Kidney (tissue), 13 donors: ENCODE measurements at regions not wholly inside any gene's neighbourhood (a gene's known extent, or its start where the extent isn't known, plus 50 kb on each side); places are given as distances from the start of the nearest gene placed in this dataset.

Experiments
- DNase-seq, 5 donors: peaks; one replicate each; pipeline ENCODE4 v3.0.0-alpha.2; 2013 to 2020
- FAIRE-seq: peaks from 2 replicates; lab custom pipeline; 2012; peaks lifted over from hg19 to GRCh38; lab: Jason Lieb, UNC
- H3K27ac ChIP-seq, 2 donors: one replicate each; pipeline ENCODE4 v1.7.0; 2013; ENCODE audit warnings: low read depth in 2 of 2, low read length in 2 of 2, inconsistent platforms in 1 of 2
- H3K27me3 ChIP-seq: one replicate; pipeline ENCODE4 v1.7.1; 2013; ENCODE audit warnings: low read length, inconsistent platforms; ENCODE audit not compliant: control insufficient read depth, insufficient read depth
- H3K36me3 ChIP-seq, 3 donors: one replicate each; pipeline versions ENCODE4 v1.7.0 to v1.7.1; 2013; ENCODE audit warnings: low read length in 3 of 3, control low read depth in 1 of 3, inconsistent platforms in 1 of 3; ENCODE audit not compliant: insufficient read depth in 3 of 3, control insufficient read depth in 2 of 3
- H3K4me1 ChIP-seq, 3 donors: one replicate each; pipeline versions ENCODE4 v1.7.0 to v1.7.1; 2013; ENCODE audit warnings: low read length in 3 of 3, inconsistent platforms in 1 of 3, low read depth in 1 of 3; ENCODE audit not compliant: control insufficient read depth in 2 of 3, insufficient read depth in 2 of 3
- H3K4me3 ChIP-seq, 3 donors: one replicate each; pipeline versions ENCODE4 v1.7.0 to v1.8.1; 2013; ENCODE audit warnings: low read length in 3 of 3, control low read depth in 1 of 3, inconsistent platforms in 1 of 3
- H3K9ac ChIP-seq, 3 donors: one replicate each; pipeline versions ENCODE4 v1.7.0 to v1.7.1; 2013; ENCODE audit warnings: low read length in 3 of 3, control low read depth in 1 of 3, inconsistent platforms in 1 of 3
- H3K9me3 ChIP-seq, 3 donors: one replicate each; pipeline versions ENCODE4 v1.7.0 to v1.7.1; 2013; ENCODE audit warnings: low read length in 3 of 3, control low read depth in 1 of 3, inconsistent platforms in 1 of 3; ENCODE audit not compliant: control insufficient read depth in 2 of 3, insufficient read depth in 1 of 3
- intact Hi-C: fragments of 100-400 bp; cut with DNase I; formaldehyde crosslinking; loops from one replicate; pipeline ENCODE4 v1.11.1; 2022
- TF ChIP-seq, protein P1 (sequence below): IDR thresholded peaks from 3 replicates; pipeline ENCODE4 v1.5.1; 2012; ENCODE audit warnings: mild to moderate bottlenecking, moderate library complexity, borderline replicate concordance; ENCODE audit not compliant: insufficient read depth; ENCODE audit errors: extremely low read depth
- donor health status: control.
- donor health status: control.
- donor health status: control.
- donor health status: control.
- donor health status: control.
- donor health status: DM: yes; HTN: yes; CAD: no.
- donor health status: Normal renal cell carcinoma (clear cell type).

DNA sequence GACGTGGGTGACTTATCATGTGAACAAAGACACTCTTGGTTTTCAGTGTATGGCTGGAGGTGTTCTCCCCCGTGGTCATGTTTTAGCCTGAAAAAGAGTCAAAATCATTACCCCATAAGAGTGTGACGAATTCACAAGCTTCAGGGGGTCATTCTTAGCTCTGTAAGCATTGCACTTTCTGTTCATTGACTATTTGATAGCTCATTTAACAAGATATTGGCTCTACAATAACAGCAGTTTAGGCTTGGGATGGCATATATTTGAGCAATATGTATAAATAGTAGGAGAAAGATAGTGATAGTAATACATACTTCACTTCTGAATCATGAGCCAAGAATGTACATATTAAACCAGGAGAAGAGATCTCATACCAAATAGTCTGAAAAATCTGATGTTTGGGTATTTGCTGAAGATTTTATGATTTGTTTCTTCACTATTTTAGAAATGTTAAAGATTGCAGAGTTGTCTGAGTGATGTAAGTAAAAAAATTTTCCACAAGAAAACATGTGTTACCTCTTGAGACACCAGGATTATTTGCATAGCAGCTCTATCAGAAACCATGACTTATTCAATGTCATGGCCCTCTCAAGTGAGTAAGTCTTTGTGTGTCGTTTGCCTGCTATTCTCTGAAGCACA is 996.0 kb downstream of the OTOL1 start:
- Histone ChIP-seq H3K36me3 (no peaks in the 10 kb centered on the region), H3K4me3 (no peak overlapping the region), H3K27ac (no peak overlapping the region), H3K4me1 (no peaks in the 10 kb centered on the region), H3K9me3 (no peaks in the 10 kb centered on the region), H3K27me3 (no peaks in the 10 kb centered on the region), H3K9ac (no peak overlapping the region)
- intact Hi-C loops, result no loop called here
- no peak for FAIRE-seq
- TF ChIP-seq, protein P1, sequence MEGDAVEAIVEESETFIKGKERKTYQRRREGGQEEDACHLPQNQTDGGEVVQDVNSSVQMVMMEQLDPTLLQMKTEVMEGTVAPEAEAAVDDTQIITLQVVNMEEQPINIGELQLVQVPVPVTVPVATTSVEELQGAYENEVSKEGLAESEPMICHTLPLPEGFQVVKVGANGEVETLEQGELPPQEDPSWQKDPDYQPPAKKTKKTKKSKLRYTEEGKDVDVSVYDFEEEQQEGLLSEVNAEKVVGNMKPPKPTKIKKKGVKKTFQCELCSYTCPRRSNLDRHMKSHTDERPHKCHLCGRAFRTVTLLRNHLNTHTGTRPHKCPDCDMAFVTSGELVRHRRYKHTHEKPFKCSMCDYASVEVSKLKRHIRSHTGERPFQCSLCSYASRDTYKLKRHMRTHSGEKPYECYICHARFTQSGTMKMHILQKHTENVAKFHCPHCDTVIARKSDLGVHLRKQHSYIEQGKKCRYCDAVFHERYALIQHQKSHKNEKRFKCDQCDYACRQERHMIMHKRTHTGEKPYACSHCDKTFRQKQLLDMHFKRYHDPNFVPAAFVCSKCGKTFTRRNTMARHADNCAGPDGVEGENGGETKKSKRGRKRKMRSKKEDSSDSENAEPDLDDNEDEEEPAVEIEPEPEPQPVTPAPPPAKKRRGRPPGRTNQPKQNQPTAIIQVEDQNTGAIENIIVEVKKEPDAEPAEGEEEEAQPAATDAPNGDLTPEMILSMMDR, result no peak
- DNase-seq, result no peak

DNA sequence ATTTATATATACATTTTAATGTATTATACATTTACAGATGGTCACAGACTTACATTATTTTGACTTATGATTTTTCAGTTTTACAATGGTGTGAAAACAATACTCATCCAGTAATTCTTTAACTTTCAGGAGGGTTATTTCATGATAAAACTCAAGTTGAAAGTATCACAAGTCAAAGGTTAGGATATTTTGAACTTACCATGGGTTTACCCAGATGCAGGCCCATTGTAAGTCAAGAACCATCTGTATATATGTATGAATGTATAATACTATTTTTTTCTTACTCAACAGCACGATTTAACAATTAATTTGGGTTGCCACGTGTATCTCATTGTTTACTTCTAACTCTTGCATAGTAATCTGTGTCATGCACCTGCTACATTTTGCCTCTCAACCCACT is 1002.0 kb downstream of the OTOL1 start:
- FAIRE-seq (no peak), DNase-seq (no peak)
- TF ChIP-seq, protein P1, result no peak
- H3K27ac ChIP-seq, result no peak overlapping the region
- no peak overlapping the region for H3K4me3 ChIP-seq
- intact Hi-C loops, result no loop called here
- H3K4me1 ChIP-seq, result no peaks in the 10 kb centered on the region
- no peaks in the 10 kb centered on the region for H3K27me3 ChIP-seq
- no peaks in the 10 kb centered on the region for H3K9me3 ChIP-seq
- no peak overlapping the region for H3K9ac ChIP-seq
- no peaks in the 10 kb centered on the region for H3K36me3 ChIP-seq

DNA sequence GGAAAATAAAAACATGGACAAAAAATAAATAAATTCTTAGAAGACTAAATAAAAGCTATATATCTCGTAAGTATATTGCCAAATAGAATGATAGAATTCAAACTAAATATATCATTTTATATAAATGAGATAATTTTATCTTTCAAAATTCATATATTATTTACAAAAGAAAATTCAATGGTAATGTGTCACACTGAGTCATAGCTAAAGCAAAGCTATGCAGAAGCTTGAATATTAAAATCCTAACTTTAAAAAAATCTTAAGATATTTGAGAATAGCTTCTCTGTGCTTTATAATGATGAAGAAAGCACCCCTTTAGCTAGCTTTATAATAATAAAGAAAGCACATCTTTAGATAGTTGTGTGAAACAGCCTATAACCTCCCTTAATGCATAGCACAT is 1010.8 kb downstream of the OTOL1 start:
- Histone ChIP-seq H3K9me3 (no peaks in the 10 kb centered on the region), H3K27me3 (no peaks in the 10 kb centered on the region), H3K9ac (no peak overlapping the region), H3K4me1 (no peaks in the 10 kb centered on the region), H3K36me3 (no peaks in the 10 kb centered on the region), H3K27ac (no peak overlapping the region), H3K4me3 (no peak overlapping the region)
- intact Hi-C loops, result no loop called here
- TF ChIP-seq, protein P1, result no peak
- no peak for FAIRE-seq
- DNase-seq, result no peak

DNA sequence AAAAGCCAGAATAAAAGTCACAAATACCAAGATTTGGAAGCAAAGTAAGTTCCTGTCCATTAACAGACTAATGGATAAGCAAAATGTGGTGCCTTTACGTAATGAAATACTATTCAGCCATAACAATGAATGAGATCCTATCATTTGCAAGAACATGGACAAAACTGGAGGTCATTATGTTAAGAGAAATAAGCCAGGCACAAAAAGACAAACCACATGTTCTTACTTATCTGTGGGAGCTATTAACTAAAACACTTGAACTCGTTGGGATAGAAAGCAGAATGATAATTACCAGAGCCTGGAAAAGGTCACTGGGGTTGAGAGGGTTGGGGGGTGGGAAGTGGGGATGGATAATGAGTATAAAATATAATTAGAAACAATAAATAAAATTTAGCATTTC is 1015.9 kb downstream of the OTOL1 start:
- Histone ChIP-seq H3K27me3 (no peaks in the 10 kb centered on the region), H3K4me3 (no peak overlapping the region), H3K9me3 (no peaks in the 10 kb centered on the region), H3K27ac (no peak overlapping the region), H3K4me1 (no peaks in the 10 kb centered on the region), H3K36me3 (no peaks in the 10 kb centered on the region), H3K9ac (no peak overlapping the region)
- FAIRE-seq (no peak), DNase-seq (no peak)
- TF ChIP-seq, protein P1, result no peak
- intact Hi-C loops, result no loop called here
